ENCODE measurements at regions not wholly inside any gene's neighbourhood (a gene's known extent, or its start where the extent isn't known, plus 50 kb on each side); places are given as distances from the start of the nearest gene placed in this dataset.

GRCh38 chr2:18346874-18347273 lies 213.6 kb downstream of the RDH14 start:
- Mint-ChIP-seq H3K4me1 (no peaks in the 10 kb centered on the region), H3K27me3 (no peaks in the 10 kb centered on the region), H3K27ac (no peak overlapping the region), H3K9me3 (peaks cover 7 to 11% of the 10 kb centered on the region in 2 donors), H3K4me3 (no peak overlapping the region)
- DNase-seq (no peak), ATAC-seq (no peak)

- no peak overlapping the region for H3K4me3 Mint-ChIP-seq
- ATAC-seq (no peak), DNase-seq (no peak)
- no peak overlapping the region for H3K27ac Mint-ChIP-seq
- H3K4me1 Mint-ChIP-seq: no peaks in the 10 kb centered on the region
- H3K27me3 Mint-ChIP-seq: no peaks in the 10 kb centered on the region
- peaks cover 7 to 8% of the 10 kb centered on the region in 2 donors for H3K9me3 Mint-ChIP-seq
Observed at GRCh38 chr2:18346344-18346743, 214.1 kb downstream of the RDH14 start.

GRCh38 chr2:18345848-18346247 lies 214.6 kb downstream of the RDH14 start:
- peaks cover 2 to 3% of the 10 kb centered on the region in 2 donors for H3K9me3 Mint-ChIP-seq
- no peak overlapping the region for H3K27ac Mint-ChIP-seq
- H3K4me3 Mint-ChIP-seq: no peak overlapping the region
- ATAC-seq (no peak), DNase-seq (no peak)
- H3K4me1 Mint-ChIP-seq: no peaks in the 10 kb centered on the region
- H3K27me3 Mint-ChIP-seq: no peaks in the 10 kb centered on the region

GRCh38 chr2:18342901-18343300 lies 217.6 kb downstream of the RDH14 start:
- no peak overlapping the region for H3K27ac Mint-ChIP-seq
- no peak overlapping the region for H3K4me3 Mint-ChIP-seq
- no peaks in the 10 kb centered on the region for H3K4me1 Mint-ChIP-seq
- ATAC-seq (no peak), DNase-seq (no peak)
- H3K27me3 Mint-ChIP-seq: peaks cover 3% of the 10 kb centered on the region
- H3K9me3 Mint-ChIP-seq: no peaks in the 10 kb centered on the region

- no peaks in the 10 kb centered on the region for H3K4me1 Mint-ChIP-seq
- no peak overlapping the region for H3K27ac Mint-ChIP-seq
- H3K27me3 Mint-ChIP-seq: peaks cover 29% of the 10 kb centered on the region
- no peaks in the 10 kb centered on the region for H3K9me3 Mint-ChIP-seq
- ATAC-seq (no peak), DNase-seq (no peak)
- no peak overlapping the region for H3K4me3 Mint-ChIP-seq
Observed at GRCh38 chr2:18339326-18339725, 221.1 kb downstream of the RDH14 start.

- no peak for DNase-seq
- no peak for ATAC-seq
- Mint-ChIP-seq H3K27me3 (peaks cover 29% of the 10 kb centered on the region), H3K4me3 (no peak overlapping the region), H3K27ac (no peak overlapping the region), H3K9me3 (no peaks in the 10 kb centered on the region), H3K4me1 (no peaks in the 10 kb centered on the region)
Observed at GRCh38 chr2:18336975-18337374, 223.5 kb downstream of the RDH14 start.

- Mint-ChIP-seq H3K4me1 (no peaks in the 10 kb centered on the region), H3K4me3 (no peak overlapping the region), H3K27me3 (peaks cover 38% of the 10 kb centered on the region), H3K9me3 (no peaks in the 10 kb centered on the region), H3K27ac (no peak overlapping the region)
- no peak for DNase-seq
- ATAC-seq: peak; percentile 15
Observed at GRCh38 chr2:18332477-18332876, 228.0 kb downstream of the RDH14 start.

- peaks cover 9% of the 10 kb centered on the region for H3K27me3 Mint-ChIP-seq
Observed at GRCh38 chr2:18325118-18325517, 235.3 kb downstream of the RDH14 start.

GRCh38 chr2:18319987-18320386 lies 240.5 kb downstream of the RDH14 start:
- H3K27me3 Mint-ChIP-seq: no peaks in the 10 kb centered on the region
- ATAC-seq: no peak
- no peak overlapping the region for H3K27ac Mint-ChIP-seq
- DNase-seq: no peak
- no peaks in the 10 kb centered on the region for H3K4me1 Mint-ChIP-seq
- no peaks in the 10 kb centered on the region for H3K9me3 Mint-ChIP-seq
- H3K4me3 Mint-ChIP-seq: no peak overlapping the region

More at GRCh38 chr2:18325118-18325517, 235.3 kb downstream of the RDH14 start:
- ATAC-seq: no peak
- no peak overlapping the region for H3K4me3 Mint-ChIP-seq
- no peak overlapping the region for H3K27ac Mint-ChIP-seq
- DNase-seq: no peak
- no peaks in the 10 kb centered on the region for H3K4me1 Mint-ChIP-seq
- H3K9me3 Mint-ChIP-seq: no peaks in the 10 kb centered on the region

- H3K27ac Mint-ChIP-seq: no peak overlapping the region
- H3K4me3 Mint-ChIP-seq: no peak overlapping the region
- peaks cover 0 to 5% of the 10 kb centered on the region in 2 donors for H3K9me3 Mint-ChIP-seq
- DNase-seq (no peak), ATAC-seq (no peak)
- no peaks in the 10 kb centered on the region for H3K27me3 Mint-ChIP-seq
- no peaks in the 10 kb centered on the region for H3K4me1 Mint-ChIP-seq
Observed at GRCh38 chr2:18317017-18317416, 243.4 kb downstream of the RDH14 start.

GRCh38 chr2:18312818-18313217 lies 247.6 kb downstream of the RDH14 start:
- Mint-ChIP-seq H3K27ac (no peak overlapping the region), H3K9me3 (peaks cover 0 to 5% of the 10 kb centered on the region in 2 donors), H3K27me3 (no peaks in the 10 kb centered on the region), H3K4me1 (no peaks in the 10 kb centered on the region), H3K4me3 (no peak overlapping the region)
- DNase-seq (no peak), ATAC-seq (no peak)

- no peak overlapping the region for H3K27ac Mint-ChIP-seq
- no peak for ATAC-seq
- H3K4me3 Mint-ChIP-seq: no peak overlapping the region
- no peaks in the 10 kb centered on the region for H3K4me1 Mint-ChIP-seq
- H3K9me3 Mint-ChIP-seq: peaks cover 5% of the 10 kb centered on the region in 2 donors
- DNase-seq: no peak
- H3K27me3 Mint-ChIP-seq: no peaks in the 10 kb centered on the region
Observed at GRCh38 chr2:18311420-18312195, 248.8 kb downstream of the RDH14 start.

- Mint-ChIP-seq H3K4me1 (no peaks in the 10 kb centered on the region), H3K27me3 (no peaks in the 10 kb centered on the region), H3K9me3 (peaks cover 5 to 15% of the 10 kb centered on the region in 2 donors), H3K27ac (no peak overlapping the region), H3K4me3 (no peak overlapping the region)
- no peak for DNase-seq
- no peak for ATAC-seq
Observed at GRCh38 chr2:18309627-18310026, 250.8 kb downstream of the RDH14 start.

- H3K4me3 Mint-ChIP-seq: no peak overlapping the region
- H3K27me3 Mint-ChIP-seq: no peaks in the 10 kb centered on the region
Observed at GRCh38 chr2:18309188-18309587, 251.3 kb downstream of the RDH14 start.

GRCh38 chr2:18304849-18305248 lies 255.6 kb downstream of the RDH14 start:
- DNase-seq: no peak
- H3K27ac Mint-ChIP-seq: no peak overlapping the region
- no peak overlapping the region for H3K4me3 Mint-ChIP-seq
- no peaks in the 10 kb centered on the region for H3K4me1 Mint-ChIP-seq
- peaks cover 0 to 15% of the 10 kb centered on the region in 2 donors for H3K9me3 Mint-ChIP-seq
- H3K27me3 Mint-ChIP-seq: no peaks in the 10 kb centered on the region
- ATAC-seq: no peak

More at GRCh38 chr2:18309188-18309587, 251.3 kb downstream of the RDH14 start:
- Mint-ChIP-seq H3K9me3 (peaks cover 5 to 15% of the 10 kb centered on the region in 2 donors), H3K4me1 (no peaks in the 10 kb centered on the region), H3K27ac (no peak overlapping the region)
- no peak for ATAC-seq
- DNase-seq: no peak

- no peak for ATAC-seq
- no peak overlapping the region for H3K27ac Mint-ChIP-seq
- H3K27me3 Mint-ChIP-seq: no peaks in the 10 kb centered on the region
- H3K4me1 Mint-ChIP-seq: no peaks in the 10 kb centered on the region
- H3K9me3 Mint-ChIP-seq: peaks cover 0 to 10% of the 10 kb centered on the region in 2 donors
- no peak overlapping the region for H3K4me3 Mint-ChIP-seq
- DNase-seq: no peak
Observed at GRCh38 chr2:18301421-18302139, 258.9 kb downstream of the RDH14 start.
